ENCODE measurements at regions not wholly inside any gene's neighbourhood (a gene's known extent, or its start where the extent isn't known, plus 50 kb on each side); places are given as distances from the start of the nearest gene placed in this dataset.

DNA sequence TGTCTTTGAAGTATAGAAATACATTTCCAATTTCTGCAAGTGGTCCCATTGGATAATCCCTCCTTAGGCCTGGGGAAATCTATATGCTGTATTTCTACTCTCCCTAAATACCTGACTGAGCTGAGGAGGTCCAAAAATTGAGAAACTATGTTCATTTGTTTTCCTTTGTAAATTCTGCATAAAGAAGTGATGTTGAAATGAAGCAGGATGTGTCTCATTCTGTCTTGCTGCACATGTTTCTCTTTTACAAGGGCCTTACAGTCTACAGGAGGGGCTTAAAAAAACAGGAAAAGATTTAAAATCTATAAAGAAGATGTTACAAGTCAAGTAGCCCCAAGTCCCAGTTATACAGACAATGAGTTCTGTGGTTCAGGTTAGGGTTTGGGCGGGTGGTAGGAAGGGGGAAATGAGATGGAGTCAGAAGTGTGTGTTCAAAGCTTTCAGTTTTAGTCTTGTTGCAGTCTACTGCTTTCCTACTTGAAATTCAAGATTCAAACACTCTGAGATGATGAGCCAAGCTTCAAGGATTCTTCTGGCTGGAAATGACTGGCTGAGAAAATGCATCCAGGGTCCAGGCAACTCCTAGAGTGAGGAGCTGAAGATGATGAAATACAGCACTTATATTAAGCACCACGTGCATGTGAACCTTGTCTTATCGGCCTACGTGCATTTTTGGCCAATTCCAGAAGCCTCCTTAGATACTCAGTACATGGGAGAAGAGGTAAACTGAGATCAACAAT is 146.3 kb upstream of the CELF4 start:
- DNase-seq = no peak

DNA sequence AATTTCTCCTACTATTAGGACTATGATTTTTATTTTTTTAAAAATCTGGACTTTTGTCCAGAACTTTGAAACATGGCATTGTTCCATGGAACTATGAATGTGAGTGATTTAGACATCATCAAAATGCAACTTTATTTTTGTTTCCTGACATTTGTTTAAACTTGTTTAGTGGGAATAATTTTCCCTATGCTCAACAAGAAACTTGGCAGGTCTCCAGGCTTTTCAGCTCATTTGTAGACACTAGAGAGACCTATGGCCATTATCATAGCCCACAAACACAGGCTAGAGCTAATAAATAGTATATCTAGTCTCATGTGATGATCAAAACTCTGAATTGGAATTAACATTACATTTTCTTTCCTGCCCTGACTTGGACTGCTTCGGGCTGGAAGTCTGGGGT is 145.1 kb upstream of the CELF4 start:
- DNase-seq = no peak

DNA sequence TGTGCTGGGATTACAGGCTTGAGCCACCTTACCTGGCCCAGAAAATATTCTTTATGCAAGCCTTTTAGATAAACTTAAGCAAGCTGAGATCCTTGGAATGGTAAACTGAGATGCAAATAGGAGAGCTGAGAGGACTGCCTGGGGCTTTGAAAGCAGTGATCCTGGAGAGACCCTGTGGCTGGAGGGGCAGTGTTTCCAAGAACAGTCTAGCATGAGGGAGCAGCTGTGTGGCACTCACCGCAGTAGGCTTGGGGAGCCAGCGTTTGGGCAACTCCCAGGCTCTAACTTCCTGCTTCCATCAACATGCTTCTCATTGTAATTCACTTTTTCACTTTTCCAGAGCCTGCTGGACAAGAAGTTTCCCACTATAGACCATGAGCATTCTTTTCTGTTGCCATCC is 144.1 kb upstream of the CELF4 start:
- no peak for DNase-seq

DNA sequence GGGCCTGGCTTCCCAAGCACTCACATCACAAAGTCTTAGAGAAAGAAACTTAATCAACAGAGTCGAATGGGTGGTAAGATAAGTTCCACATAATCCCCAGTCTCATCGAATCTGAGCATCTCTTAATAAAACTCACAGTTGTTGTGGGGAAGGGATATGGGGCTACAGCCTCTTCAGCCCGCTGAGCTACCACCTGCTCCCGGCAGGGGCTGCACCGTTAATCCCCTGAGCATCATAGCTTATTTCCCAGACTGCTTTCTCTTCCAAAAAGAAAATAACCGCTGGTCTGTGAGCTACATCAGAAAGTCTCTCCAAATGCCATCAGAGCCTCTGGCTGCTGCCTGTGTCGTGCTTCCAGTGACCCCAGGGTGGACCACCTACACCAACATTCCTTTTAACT is 139.4 kb upstream of the CELF4 start:
- no peak for DNase-seq

DNA sequence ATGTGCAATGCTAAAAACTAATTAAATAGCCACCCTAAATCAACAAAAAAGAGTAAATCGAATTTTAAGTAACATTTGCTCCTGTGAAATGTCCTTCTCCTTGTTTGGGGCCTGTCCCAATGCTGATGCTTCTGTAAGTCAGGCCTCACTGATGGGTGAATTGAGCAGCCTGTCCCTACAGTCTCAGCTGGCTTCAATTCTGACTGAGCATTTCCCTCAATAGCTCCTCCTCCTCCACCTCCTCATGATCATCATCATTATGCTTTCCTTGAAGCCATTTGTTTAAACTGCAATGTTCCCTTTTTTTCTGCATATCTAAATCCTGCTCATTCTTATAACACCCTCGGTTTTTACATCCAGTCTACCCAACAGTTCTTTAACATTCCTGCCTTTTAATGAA is 137.2 kb upstream of the CELF4 start:
- DNase-seq = no peak

DNA sequence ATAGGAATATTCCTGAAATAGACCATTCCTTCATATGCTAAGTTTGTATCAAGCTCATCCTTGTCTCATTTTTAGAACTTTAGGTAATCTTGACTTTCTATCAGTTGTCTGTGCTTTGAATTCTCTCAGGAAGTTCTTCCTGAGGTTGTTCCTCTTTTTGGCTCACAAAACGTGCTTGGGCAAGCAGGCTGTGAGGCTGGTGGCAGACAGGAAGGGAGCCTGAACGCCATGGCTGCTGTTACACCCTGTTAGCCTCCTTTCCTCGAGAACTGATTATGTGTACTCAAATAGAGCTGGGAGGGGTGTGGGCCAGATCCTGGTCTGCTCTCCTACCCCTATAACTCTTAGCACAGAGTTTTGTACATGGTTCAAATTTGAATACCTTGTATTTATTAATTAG is 136.4 kb upstream of the CELF4 start:
- DNase-seq = no peak

GRCh38 chr18:37698508-37699040 is 133.0 kb upstream of the CELF4 start:
- DNase-seq = no peak

- no peak for DNase-seq
Observed at GRCh38 chr18:37694516-37694915, 128.9 kb upstream of the CELF4 start.

DNA sequence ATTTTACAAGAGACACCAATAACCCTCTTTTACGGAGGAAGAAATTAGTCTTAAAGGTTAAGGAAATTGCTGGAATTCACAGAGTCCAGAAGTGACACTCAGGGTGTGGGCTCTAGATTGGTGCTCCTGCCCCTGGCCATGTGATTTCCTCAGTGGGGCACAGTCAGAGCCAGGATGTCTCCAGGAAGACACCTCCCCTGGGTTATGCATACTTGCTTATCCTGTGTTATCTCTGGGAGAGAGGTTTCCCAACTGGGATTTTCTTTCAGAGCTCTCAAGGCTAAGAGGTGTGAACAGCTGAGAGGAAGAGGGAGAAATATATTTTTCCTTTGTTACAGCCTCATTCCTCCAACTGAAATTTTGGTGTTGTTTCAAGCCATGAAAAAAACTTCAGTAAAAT is 125.6 kb upstream of the CELF4 start:
- DNase-seq = no peak

GRCh38 chr18:37689841-37690240 is 124.2 kb upstream of the CELF4 start:
- no peak for DNase-seq

DNA sequence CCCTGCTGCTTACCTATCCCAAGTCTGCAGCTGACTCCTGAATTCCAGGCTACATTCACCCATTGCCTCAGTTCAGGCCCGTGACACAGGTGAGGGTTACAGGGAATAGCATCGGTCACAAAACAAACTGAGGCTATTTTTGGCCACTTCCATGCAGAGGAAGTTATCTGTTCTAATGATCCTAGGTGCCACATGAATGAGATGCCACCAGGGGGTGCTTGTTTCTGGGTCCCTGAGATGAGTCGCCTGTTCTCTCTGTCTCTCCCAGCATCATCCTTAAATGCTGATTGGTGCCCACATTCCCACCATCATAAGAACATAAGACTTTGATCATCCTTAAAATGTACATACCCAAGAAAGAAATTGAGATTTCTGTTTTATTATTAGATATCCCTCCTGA is 119.0 kb upstream of the CELF4 start:
- DNase-seq = no peak

- DNase-seq = no peak
Observed at GRCh38 chr18:37684183-37684582, 118.6 kb upstream of the CELF4 start.

DNA sequence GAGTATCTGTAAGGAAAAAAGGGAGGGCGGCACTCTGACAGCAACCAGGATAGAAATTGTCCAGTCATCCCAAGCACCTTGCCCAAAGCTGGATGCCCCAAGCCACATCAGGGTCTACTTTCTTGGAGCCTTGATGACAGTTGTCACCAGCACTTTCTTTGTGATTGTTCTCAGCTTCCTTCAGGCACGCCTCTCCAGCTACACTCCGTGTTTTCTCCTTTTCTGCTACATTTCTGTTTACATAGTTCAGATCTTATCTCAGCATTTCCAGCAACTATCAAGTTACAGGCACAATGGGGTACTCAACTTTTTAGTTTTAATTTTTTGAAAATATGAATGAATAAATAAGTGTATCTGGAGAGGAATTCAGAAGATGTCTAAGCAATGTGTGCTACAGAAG is 115.3 kb upstream of the CELF4 start:
- DNase-seq = no peak

- no peak for DNase-seq
Observed at GRCh38 chr18:37676276-37676675, 110.7 kb upstream of the CELF4 start.

GRCh38 chr18:37675699-37676098 is 110.1 kb upstream of the CELF4 start:
- no peak for DNase-seq

DNA sequence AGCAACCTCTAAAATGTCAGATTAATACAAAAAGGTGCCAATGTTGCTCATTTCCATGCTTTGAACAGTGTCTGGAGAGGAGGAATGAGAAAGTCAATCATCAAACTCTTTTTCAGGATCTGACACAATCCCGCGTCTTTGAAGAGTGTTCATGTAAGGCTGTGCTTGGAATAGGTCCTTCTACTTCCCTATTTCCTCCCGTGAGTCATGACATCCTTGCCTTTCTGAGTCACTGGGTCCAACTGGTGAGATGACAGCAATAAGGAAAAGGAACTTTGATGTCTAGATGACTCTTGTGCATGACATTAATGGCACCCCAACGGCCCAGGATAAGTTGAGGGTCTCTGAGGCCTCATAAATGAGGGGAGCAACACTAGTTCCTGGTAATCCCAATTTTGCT is 109.0 kb upstream of the CELF4 start:
- DNase-seq = no peak

GRCh38 chr18:37673671-37674070 is 108.1 kb upstream of the CELF4 start:
- DNase-seq = no peak

DNA sequence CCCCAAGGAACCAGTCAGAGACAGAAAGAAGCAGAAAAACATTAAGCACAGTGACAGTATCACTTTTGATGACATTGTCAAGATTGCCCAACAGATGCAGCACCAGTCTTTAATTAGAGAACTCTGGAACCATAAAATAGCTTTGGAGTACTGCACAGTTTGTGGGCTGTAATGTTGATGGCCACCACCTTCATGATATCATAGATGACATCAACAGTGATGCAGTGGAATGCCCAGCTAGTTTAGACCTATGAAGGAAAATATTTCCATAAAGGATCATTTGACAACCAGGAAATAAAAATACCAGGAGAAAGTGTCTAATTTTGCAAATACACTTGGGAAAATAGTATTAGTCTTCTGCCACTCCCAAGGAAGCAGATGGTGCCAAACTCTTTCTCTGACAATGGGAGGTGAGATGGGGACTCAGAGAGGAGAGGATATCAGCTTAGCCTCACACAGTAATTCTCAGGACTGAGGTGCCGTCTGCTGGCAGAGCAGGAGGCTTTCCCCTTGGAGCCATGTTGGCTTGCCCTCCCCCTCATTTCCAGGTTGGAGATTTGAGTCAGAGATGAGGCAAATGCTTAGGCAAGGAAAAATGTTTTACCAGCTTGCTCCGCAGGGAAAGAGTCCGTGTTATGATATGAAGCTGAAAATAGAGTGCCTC is 107.5 kb upstream of the CELF4 start:
- DNase-seq = no peak

- no peak for DNase-seq
Observed at GRCh38 chr18:37672001-37672400, 106.4 kb upstream of the CELF4 start.

DNA sequence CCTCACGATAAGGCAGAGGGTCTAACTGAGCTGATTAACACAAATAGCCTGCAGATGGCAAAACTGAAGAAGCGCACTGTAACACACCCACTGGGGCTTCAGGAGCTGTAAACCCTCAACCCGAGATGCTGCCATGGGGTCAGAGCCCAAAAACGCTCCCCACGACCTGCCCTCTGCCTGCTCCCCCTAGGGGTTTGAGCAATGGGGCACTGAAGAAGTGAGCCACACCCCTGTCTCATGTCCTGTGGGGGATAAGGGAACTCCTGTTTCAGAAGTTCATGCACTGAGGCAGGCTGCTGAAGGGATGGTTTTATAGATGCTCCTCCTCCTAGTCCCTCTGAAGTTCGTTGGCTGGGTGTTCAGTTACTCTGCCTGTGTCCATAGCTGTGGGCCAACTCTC is 105.9 kb upstream of the CELF4 start:
- DNase-seq = no peak

DNA sequence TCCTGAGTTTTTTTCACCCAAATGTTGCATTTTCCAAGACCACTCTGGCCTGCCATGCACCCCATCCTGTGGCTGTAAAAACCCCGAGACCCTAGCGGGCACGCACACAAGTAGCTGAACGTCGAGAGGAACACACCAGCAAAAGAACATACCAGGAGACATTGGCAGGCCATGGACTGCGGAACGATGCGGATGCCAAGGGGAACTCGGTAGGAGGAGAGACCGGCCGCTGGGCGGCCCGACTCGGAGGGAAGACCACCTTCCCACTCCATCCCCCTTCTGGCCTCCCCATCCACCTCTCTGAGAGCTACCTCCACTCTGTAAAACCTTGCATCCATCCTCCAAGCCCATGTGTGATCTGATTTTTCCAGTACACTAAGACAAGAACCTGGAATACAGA is 105.5 kb upstream of the CELF4 start:
- no peak for DNase-seq

DNA sequence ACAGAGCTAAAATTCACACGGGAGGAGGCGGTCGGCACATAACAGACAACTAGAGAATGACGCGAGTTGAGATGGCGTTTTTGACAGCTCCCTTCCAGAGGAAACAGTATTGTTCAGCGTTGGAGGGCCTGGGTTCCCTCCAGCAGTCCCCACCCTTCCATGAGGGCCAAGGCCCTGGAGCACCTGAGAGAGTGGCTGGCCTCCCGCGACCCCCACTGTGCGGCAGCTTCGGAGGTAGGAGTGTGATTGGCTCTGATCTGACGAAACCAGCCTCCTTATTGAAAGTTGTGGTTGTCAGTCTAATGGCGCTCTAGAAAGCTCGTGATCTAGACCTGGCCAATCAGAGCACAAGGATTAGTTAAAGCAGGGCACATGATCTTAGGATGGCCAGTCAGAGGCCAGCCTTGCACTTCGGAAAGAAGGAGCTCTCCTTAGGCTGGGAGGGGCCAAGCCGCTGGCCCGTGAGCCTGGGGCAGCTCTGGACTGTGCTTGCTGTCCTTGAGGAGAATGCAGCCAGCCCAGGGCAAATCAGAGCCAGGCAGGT is 104.5 kb upstream of the CELF4 start:
- DNase-seq = no peak

DNA sequence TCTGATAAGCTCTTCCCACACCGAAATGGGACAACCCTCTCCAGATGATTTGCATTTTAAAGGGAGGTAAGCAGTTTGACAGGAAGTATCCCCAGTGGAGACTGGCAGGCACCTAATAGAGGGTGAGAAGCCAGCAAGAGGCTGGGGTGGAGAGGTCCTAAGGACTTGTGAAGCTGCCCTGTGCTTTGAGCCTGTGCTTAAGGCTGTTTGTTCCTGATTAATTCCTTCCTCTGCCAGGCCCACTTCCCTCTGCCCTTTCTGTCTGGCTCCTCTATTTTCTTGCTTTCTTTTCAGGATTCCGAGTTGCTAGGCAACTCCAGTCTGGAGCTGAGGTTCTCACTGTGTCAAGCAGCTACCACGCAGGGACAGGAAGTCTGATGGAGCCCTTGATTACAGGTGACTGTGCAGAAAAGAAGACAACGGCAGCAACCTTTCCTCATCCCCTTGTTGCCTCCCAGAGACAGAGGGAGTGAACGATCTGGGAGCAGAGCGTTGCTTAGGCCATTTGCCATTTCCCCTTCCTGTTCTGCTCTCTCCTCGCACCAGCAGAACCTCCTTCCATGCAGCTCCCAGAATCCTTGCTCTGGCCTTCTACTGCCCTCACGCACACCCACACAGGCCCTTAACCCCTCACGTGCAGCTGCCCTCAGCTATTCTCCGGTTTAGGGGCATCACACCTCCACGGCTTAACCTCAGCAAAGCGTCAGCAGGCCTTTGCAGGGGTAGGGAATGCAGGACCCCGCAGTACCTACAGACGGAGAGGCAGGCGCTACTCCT is 103.6 kb upstream of the CELF4 start:
- DNase-seq = no peak

- DNase-seq = no peak
Observed at GRCh38 chr18:37667836-37668235, 102.2 kb upstream of the CELF4 start.
